ENCODE measurements at regions not wholly inside any gene's neighbourhood (a gene's known extent, or its start where the extent isn't known, plus 50 kb on each side); places are given as distances from the start of the nearest gene placed in this dataset.

DNA sequence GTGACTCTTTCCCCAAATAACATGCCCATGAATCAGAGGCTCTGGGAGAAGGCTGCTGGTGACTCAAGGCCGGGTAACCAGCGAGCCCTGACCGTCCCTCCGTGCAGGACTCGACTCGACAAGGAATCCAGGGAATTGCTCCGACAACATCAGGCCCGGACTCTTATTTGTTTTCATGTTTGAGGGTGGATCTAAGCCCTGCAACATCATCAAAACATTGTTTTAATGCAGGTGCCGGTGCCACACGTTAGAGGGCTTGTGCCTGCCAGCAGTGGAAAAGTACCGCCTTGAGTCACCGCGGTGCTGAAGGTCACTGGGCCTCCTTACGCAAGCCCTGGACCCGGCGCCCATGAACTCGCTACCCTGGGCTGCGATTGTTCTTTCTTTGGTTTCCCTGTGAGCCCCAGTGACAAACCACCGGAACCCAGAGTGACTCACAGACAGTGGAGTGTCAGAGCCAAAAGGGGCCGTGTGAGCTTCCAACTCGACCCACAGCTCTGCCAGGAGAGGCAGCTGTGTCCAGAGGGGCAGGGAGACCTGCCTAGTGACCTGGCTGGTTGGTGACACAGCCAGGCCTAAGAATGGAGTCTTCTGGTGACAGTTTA, 139.4 kb upstream of the SHH start (continued):
- no peak for TF ChIP-seq SMAD9 (CRISPR knock-in tag; IDR thresholded peaks at IDR 0.05)
- no peak for TF ChIP-seq MZF1 (CRISPR knock-in tag; IDR thresholded peaks at IDR 0.05; ENCODE audit: borderline replicate concordance)
- TF ChIP-seq, protein P1, sequence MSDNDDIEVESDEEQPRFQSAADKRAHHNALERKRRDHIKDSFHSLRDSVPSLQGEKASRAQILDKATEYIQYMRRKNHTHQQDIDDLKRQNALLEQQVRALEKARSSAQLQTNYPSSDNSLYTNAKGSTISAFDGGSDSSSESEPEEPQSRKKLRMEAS (IDR thresholded peaks at IDR 0.05): peak; percentile 81
- TF ChIP-seq CBFB (CRISPR knock-in tag; IDR thresholded peaks at IDR 0.05): peak; percentile 76; the same call in 1 of the 2 replicates
- 0 out of 2 replicates have a peak, but pooled peaks have one; percentile 83 for TF ChIP-seq NRL (CRISPR knock-in tag; IDR thresholded peaks at IDR 0.05; ENCODE audit: borderline replicate concordance)
- TF ChIP-seq ZNF75D (CRISPR knock-in tag; IDR thresholded peaks at IDR 0.05; ENCODE audit: borderline replicate concordance): no peak
- TF ChIP-seq MATR3 (CRISPR knock-in tag; IDR thresholded peaks at IDR 0.05): no peak
- peak; percentile 89 for TF ChIP-seq ZNF878 (CRISPR knock-in tag; IDR thresholded peaks at IDR 0.05)
- TF ChIP-seq KDM4B (CRISPR knock-in tag; IDR thresholded peaks at IDR 0.05): peak; percentile 68
- no peak; the same call in 1 of the 2 replicates for TF ChIP-seq SMAD1 (CRISPR knock-in tag; IDR thresholded peaks at IDR 0.05; ENCODE audit: borderline replicate concordance, low read depth)
- TF ChIP-seq FLYWCH1 (CRISPR knock-in tag; IDR thresholded peaks at IDR 0.05): no peak
- TF ChIP-seq ZBTB3 (CRISPR knock-in tag; IDR thresholded peaks at IDR 0.05; ENCODE audit: borderline replicate concordance, low read depth): 0 out of 2 replicates have a peak, but pooled peaks have one; percentile 70
- TF ChIP-seq BRD4 (CRISPR knock-in tag; IDR thresholded peaks at IDR 0.05): peak; percentile 83
- TF ChIP-seq RFX3 (CRISPR knock-in tag; IDR thresholded peaks at IDR 0.05): no peak
- 0 out of 2 replicates have a peak, but pooled peaks have one; percentile 27 for TF ChIP-seq ATF7-NPFF (CRISPR knock-in tag; IDR thresholded peaks at IDR 0.05; ENCODE audit: low read depth)
- TF ChIP-seq AHR (CRISPR knock-in tag; IDR thresholded peaks at IDR 0.05): peak; percentile 69; the same call in 1 of the 2 replicates
- no peak for TF ChIP-seq ZNF432 (CRISPR knock-in tag; IDR thresholded peaks at IDR 0.05; ENCODE audit: borderline replicate concordance)
- peak; percentile 78; the same call in 1 of the 2 replicates for TF ChIP-seq REPIN1 (CRISPR knock-in tag; IDR thresholded peaks at IDR 0.05; ENCODE audit: borderline replicate concordance, low read depth)
- TF ChIP-seq ZNF382 (CRISPR knock-in tag; IDR thresholded peaks at IDR 0.05; ENCODE audit: borderline replicate concordance): no peak
- peak; percentile 59; the same call in 1 of the 2 replicates for TF ChIP-seq GATA4 (IDR thresholded peaks at IDR 0.05; ENCODE audit: borderline replicate concordance, low read depth)
- no peak for TF ChIP-seq MTA3 (CRISPR knock-in tag; IDR thresholded peaks at IDR 0.05)
- no peak for TF ChIP-seq ZNF674 (CRISPR knock-in tag; IDR thresholded peaks at IDR 0.05; ENCODE audit: low read depth)
- peak; percentile 59; the same call in 1 of the 2 replicates for TF ChIP-seq ARHGAP35 (CRISPR knock-in tag; IDR thresholded peaks at IDR 0.05; ENCODE audit: borderline replicate concordance)
- TF ChIP-seq, protein P2, sequence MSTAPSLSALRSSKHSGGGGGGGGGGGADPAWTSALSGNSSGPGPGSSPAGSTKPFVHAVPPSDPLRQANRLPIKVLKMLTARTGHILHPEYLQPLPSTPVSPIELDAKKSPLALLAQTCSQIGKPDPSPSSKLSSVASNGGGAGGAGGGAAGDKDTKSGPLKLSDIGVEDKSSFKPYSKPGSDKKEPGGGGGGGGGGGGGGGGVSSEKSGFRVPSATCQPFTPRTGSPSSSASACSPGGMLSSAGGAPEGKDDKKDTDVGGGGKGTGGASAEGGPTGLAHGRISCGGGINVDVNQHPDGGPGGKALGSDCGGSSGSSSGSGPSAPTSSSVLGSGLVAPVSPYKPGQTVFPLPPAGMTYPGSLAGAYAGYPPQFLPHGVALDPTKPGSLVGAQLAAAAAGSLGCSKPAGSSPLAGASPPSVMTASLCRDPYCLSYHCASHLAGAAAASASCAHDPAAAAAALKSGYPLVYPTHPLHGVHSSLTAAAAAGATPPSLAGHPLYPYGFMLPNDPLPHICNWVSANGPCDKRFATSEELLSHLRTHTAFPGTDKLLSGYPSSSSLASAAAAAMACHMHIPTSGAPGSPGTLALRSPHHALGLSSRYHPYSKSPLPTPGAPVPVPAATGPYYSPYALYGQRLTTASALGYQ (CRISPR knock-in tag; IDR thresholded peaks at IDR 0.05): peak; percentile 95
- peak; percentile 65 for TF ChIP-seq SP5 (CRISPR knock-in tag; IDR thresholded peaks at IDR 0.05; ENCODE audit: borderline replicate concordance, low read depth)
- TF ChIP-seq HOXA7 (CRISPR knock-in tag; IDR thresholded peaks at IDR 0.05): no peak

All from HepG2 (cell line).